ENCODE measurements at regions not wholly inside any gene's neighbourhood (a gene's known extent, or its start where the extent isn't known, plus 50 kb on each side); places are given as distances from the start of the nearest gene placed in this dataset.

DNA sequence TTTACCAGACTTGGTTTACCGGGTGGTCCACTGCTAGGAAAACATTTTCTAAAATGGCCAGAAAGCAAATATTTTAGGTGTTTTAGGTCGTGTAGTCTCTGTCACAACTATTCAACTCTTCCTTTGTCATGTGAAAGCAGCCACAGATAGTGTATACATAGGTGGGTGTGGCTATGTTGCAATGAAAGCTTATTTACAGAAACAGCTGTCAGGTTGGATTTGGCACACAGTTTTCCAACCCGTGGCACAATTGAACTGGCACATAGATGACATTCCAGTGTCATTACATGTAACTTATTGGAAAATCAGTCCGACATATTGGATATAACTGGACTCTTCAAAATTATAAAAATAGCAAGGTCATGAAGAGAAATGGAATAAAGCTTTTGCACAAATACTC is 68.9 kb upstream of the KCNQ5 start:
- H3K27me3 ChIP-seq: no peaks in the 10 kb centered on the region
- H3K9me3 ChIP-seq (ENCODE audit: low read depth): no peaks in the 10 kb centered on the region
- no peak overlapping the region for H3K4me3 ChIP-seq
- DNase-seq (ENCODE audit: low read depth in 1 of 2, low spot score in 1 of 2): peak in 1 of 2 donors; percentile 22
- H3K27ac ChIP-seq: no peak overlapping the region
- TF ChIP-seq, protein P1, sequence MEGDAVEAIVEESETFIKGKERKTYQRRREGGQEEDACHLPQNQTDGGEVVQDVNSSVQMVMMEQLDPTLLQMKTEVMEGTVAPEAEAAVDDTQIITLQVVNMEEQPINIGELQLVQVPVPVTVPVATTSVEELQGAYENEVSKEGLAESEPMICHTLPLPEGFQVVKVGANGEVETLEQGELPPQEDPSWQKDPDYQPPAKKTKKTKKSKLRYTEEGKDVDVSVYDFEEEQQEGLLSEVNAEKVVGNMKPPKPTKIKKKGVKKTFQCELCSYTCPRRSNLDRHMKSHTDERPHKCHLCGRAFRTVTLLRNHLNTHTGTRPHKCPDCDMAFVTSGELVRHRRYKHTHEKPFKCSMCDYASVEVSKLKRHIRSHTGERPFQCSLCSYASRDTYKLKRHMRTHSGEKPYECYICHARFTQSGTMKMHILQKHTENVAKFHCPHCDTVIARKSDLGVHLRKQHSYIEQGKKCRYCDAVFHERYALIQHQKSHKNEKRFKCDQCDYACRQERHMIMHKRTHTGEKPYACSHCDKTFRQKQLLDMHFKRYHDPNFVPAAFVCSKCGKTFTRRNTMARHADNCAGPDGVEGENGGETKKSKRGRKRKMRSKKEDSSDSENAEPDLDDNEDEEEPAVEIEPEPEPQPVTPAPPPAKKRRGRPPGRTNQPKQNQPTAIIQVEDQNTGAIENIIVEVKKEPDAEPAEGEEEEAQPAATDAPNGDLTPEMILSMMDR (IDR thresholded peaks at IDR 0.05; ENCODE audit: low read depth, low read length): no peak
- H3K36me3 ChIP-seq: no peaks in the 10 kb centered on the region
- no peaks in the 10 kb centered on the region for H3K4me1 ChIP-seq (ENCODE audit: low read depth)

DNA sequence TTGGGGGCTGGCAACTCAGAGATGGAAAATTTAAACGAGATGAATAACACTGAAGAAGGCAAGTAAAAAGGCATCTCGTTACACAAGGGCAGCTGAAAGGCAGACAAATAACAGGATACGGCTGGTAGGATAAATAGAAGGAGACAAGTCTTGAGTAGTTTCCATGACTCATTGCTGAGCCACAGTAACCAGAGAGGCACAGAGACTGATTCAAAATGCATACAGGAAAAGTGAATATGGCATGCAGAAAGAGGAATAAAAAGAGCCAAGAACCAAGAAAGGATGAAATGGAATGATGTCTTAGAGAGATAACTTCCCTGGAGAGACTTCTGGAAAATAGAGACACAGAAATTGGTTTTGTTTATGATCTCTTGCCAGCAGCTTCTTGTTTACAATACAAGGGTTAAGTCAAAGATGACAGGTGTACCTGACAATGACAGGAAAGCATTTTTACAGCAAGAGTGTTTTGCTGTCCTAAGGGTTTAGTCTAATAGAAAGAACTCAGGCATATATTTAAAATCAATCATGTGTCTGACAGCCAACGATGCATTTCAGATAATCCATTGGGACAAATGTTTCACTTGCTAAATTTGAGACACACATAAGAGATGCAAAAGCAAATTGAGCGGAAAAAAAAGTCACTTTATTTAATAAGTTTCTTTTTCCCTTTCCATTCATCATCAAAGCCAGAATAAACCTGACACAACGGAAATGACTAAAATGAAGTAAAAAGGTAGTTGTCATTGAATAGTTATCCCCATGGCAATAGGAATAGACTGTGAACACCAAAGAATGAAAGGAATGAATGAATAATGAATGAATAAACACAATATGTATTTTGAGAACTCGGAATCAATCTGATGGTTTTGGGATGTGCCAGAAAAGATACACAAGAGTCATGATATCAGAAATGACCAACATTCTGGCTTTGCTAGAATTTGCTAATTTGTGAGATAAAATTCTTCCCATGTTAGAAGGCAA is 68.0 kb upstream of the KCNQ5 start:
- no peaks in the 10 kb centered on the region for H3K4me1 ChIP-seq (ENCODE audit: low read depth)
- H3K27ac ChIP-seq: no peak overlapping the region
- H3K36me3 ChIP-seq: no peaks in the 10 kb centered on the region
- no peaks in the 10 kb centered on the region for H3K27me3 ChIP-seq
- no peaks in the 10 kb centered on the region for H3K9me3 ChIP-seq (ENCODE audit: low read depth)
- no peak overlapping the region for H3K4me3 ChIP-seq
- TF ChIP-seq, protein P1 (IDR thresholded peaks at IDR 0.05; ENCODE audit: low read depth, low read length): no peak
- peak; percentile 8 to 80 for DNase-seq (ENCODE audit: low read depth in 1 of 2, low spot score in 1 of 2)

DNA sequence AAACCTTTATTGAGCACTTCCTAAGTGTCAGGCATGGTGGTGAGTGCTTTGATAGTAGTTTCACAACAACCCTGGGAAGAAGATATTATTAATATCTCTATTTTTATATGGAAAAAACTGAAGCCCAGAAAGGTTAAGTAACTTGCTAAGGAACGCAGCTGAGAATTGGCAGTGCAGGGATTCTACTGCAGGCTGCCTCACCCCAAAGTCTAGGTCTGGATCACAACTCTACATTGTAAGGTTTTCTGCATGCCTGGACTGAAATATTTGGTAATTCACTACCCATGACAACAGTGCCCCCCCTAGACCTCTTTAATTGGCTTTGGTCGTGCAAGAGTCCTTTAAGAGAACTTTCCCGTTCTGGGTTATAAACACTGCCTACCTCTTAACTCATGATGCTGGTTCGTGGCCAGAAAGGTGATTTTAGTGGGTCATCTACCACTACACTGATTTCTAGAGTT is 67.1 kb upstream of the KCNQ5 start:
- no peak overlapping the region for H3K27ac ChIP-seq

DNA sequence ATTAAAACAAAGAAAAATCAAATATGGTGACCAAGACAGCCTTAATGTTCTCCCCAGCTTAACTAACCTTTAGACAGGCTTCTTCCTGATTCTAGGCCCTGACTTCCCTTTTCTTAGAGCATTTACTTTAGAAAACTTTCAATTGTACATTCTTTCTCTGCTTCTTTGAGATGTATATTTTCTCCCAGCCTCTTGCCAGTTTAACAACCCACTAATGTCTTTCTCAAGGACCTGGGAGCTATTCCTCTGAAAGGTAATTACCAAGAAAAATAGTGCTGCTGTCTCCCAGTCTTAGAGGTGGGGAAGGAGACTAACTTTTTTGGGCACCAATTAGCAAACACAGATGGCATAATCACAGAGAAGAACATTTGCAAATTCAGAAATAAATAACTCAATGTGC is 62.8 kb upstream of the KCNQ5 start:
- H3K4me3 ChIP-seq: no peak overlapping the region
- no peaks in the 10 kb centered on the region for H3K9me3 ChIP-seq (ENCODE audit: low read depth)
- H3K36me3 ChIP-seq: no peaks in the 10 kb centered on the region
- H3K27ac ChIP-seq: no peak overlapping the region
- no peak for DNase-seq (ENCODE audit: low read depth in 1 of 2, low spot score in 1 of 2)
- peaks cover 7% of the 10 kb centered on the region for H3K4me1 ChIP-seq (ENCODE audit: low read depth)
- no peaks in the 10 kb centered on the region for H3K27me3 ChIP-seq
- TF ChIP-seq, protein P1 (IDR thresholded peaks at IDR 0.05; ENCODE audit: low read depth, low read length): no peak

More for the DNA sequence above, 67.1 kb upstream of the KCNQ5 start:
- peak in 1 of 2 donors; percentile 25 for DNase-seq (ENCODE audit: low read depth in 1 of 2, low spot score in 1 of 2)
- Histone ChIP-seq H3K9me3 (ENCODE audit: low read depth) (no peaks in the 10 kb centered on the region), H3K4me1 (ENCODE audit: low read depth) (no peaks in the 10 kb centered on the region), H3K27me3 (no peaks in the 10 kb centered on the region), H3K4me3 (no peak overlapping the region), H3K36me3 (no peaks in the 10 kb centered on the region)
- TF ChIP-seq, protein P1 (IDR thresholded peaks at IDR 0.05; ENCODE audit: low read depth, low read length): no peak

DNA sequence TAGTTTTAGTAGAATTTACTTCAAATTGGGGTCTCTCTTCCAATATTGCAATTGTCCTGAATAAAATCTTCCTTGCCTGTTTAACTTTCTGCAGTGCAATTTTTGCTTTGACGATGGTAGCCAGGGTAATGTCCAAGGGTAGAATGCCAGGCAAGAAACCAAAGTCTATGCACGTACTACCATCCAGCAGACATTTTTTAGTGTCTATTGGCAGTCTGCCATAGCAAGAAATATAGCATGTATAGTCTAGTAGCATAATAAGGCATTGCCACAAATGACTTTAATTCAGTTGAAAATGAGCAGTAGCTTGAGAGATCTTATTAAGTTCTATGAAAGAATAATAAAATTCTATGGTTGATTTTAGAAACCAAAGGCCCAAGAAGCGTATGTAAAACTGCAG is 62.3 kb upstream of the KCNQ5 start:
- Histone ChIP-seq H3K4me3 (no peak overlapping the region), H3K27ac (no peak overlapping the region), H3K9me3 (ENCODE audit: low read depth) (no peaks in the 10 kb centered on the region), H3K27me3 (no peaks in the 10 kb centered on the region), H3K4me1 (ENCODE audit: low read depth) (peaks cover 7% of the 10 kb centered on the region), H3K36me3 (no peaks in the 10 kb centered on the region)
- no peak for DNase-seq (ENCODE audit: low read depth in 1 of 2, low spot score in 1 of 2)
- TF ChIP-seq, protein P1 (IDR thresholded peaks at IDR 0.05; ENCODE audit: low read depth, low read length): no peak
